ACC112 (cell line): ENCODE measurements at regions not wholly inside any gene's neighbourhood (a gene's known extent, or its start where the extent isn't known, plus 50 kb on each side); places are given as distances from the start of the nearest gene placed in this dataset.

Source experiments
- H2AFZ ChIP-seq: fragments of 200-600 bp; sonication (generic); one replicate; pipeline ENCODE4 v1.6.0; 2017; ENCODE audit warnings: antibody characterized with exemption, low read length; ENCODE audit not compliant: unreplicated experiment
- H3K27ac ChIP-seq: fragments of 200-600 bp; sonication (generic); 2 replicates; pipeline ENCODE4 v1.5.1; 2014; ENCODE audit warnings: low read depth, mild to moderate bottlenecking, antibody characterized with exemption, low read length, moderate library complexity
- H3K27me3 ChIP-seq: fragments of 200-600 bp; sonication (generic); 2 replicates; pipeline ENCODE4 v1.6.1; 2014; ENCODE audit warnings: mild to moderate bottlenecking, antibody characterized with exemption, low read length, moderate library complexity, mixed read lengths; ENCODE audit not compliant: insufficient read depth
- H3K36me3 ChIP-seq: fragments of 200-600 bp; sonication (generic); 2 replicates; pipeline ENCODE4 v1.6.1; 2016; ENCODE audit warnings: mild to moderate bottlenecking, antibody characterized with exemption, low read length, moderate library complexity, mixed read lengths; ENCODE audit not compliant: insufficient read depth
- H3K4me1 ChIP-seq: fragments of 200-600 bp; sonication (generic); one replicate; pipeline ENCODE4 v1.6.1; 2016; ENCODE audit warnings: low read length, mixed read lengths; ENCODE audit not compliant: insufficient read depth, unreplicated experiment, control insufficient read depth
- H3K4me3 ChIP-seq: fragments of 200-600 bp; sonication (generic); 2 replicates; pipeline ENCODE4 v1.5.1; 2014; ENCODE audit warnings: mild to moderate bottlenecking, low read depth, low read length
- H3K79me2 ChIP-seq: fragments of 200-600 bp; sonication (generic); one replicate; pipeline ENCODE4 v1.6.0; 2016; ENCODE audit warnings: low read length; ENCODE audit not compliant: control insufficient read depth, unreplicated experiment, insufficient read depth

- H3K27ac ChIP-seq: no peak overlapping the region
- no peak overlapping the region for H3K4me3 ChIP-seq
Observed at GRCh38 chr5:15421381-15421780, 78.6 kb upstream of the FBXL7 start.

DNA sequence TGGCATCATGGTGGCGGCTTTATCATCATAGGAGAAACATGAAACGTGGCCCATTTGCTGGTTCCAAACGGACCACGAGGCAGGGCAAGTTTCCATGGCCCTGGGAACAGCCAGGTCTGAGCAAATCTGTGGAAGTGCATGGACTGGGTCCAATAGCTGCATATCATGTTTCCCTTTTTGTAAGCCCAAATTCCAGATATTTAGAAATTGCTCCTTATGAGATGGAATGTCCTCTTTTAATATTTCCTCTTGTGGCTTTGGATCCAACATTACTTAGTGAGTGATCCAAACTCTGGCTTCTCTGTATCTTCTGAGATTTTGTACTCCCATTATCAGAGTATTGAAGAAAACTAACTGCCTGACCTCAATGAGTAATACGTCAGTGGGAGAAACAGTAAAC is 79.8 kb upstream of the FBXL7 start:
- H2AFZ ChIP-seq: no peak overlapping the region
- no peaks in the 10 kb centered on the region for H3K79me2 ChIP-seq
- H3K4me1 ChIP-seq: peaks cover 9% of the 10 kb centered on the region
- H3K36me3 ChIP-seq: no peaks in the 10 kb centered on the region
- no peak overlapping the region for H3K27ac ChIP-seq
- H3K4me3 ChIP-seq: no peak overlapping the region
- H3K27me3 ChIP-seq: peaks cover 39% of the 10 kb centered on the region

More at GRCh38 chr5:15421381-15421780, 78.6 kb upstream of the FBXL7 start:
- H3K27me3 ChIP-seq: peaks cover 50% of the 10 kb centered on the region
- H3K36me3 ChIP-seq: no peaks in the 10 kb centered on the region
- H3K79me2 ChIP-seq: no peaks in the 10 kb centered on the region
- H2AFZ ChIP-seq: no peak overlapping the region
- peaks cover 9% of the 10 kb centered on the region for H3K4me1 ChIP-seq

DNA sequence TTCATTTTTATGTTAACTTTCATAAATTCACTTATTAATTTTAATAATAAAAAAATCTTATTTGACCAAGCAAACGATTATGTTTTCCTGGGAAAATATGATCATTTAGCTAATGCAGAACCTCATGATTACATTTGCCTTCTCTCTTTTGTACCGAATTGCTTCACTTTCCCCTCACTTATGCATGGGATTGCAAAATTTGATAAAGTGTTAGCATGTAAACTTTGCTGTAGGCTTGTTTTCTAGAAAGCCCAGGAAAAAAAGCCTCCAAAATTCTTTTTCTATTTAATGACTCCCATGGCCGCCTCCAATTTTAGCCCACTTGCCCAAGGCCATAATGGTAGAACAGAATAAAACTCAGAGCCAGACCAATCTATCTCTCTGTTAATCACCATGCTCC is 82.8 kb upstream of the FBXL7 start:
- H3K4me3 ChIP-seq: no peak overlapping the region
- no peak overlapping the region for H3K27ac ChIP-seq
- peaks cover 3% of the 10 kb centered on the region for H3K4me1 ChIP-seq
- H3K36me3 ChIP-seq: no peaks in the 10 kb centered on the region
- H2AFZ ChIP-seq: no peak overlapping the region
- peaks cover 23% of the 10 kb centered on the region; the same call in 1 of the 2 replicates for H3K27me3 ChIP-seq
- H3K79me2 ChIP-seq: no peaks in the 10 kb centered on the region

DNA sequence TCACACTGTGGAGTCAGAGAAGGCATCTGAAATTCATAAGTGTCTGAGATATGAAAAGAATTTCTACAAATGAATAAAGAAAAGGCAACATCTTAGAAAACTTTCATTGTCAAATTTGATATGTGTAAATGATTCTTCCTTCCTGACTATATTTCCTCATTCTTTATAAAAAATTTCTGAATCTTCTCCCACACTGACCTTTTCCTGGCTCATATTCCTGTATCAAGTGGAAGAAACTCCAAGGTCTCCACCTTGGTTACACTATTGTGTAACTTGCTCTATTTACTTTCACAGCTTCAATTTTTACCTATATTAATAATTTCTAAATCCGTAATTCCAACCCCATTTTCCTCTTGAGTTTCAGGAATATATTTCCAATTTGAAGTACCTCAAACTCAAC is 93.5 kb upstream of the FBXL7 start:
- no peaks in the 10 kb centered on the region for H3K4me1 ChIP-seq
- H3K36me3 ChIP-seq: no peaks in the 10 kb centered on the region
- no peak overlapping the region for H3K27ac ChIP-seq
- H2AFZ ChIP-seq: no peak overlapping the region
- H3K79me2 ChIP-seq: no peaks in the 10 kb centered on the region
- peaks cover 3% of the 10 kb centered on the region; the same call in 1 of the 2 replicates for H3K27me3 ChIP-seq
- no peak overlapping the region for H3K4me3 ChIP-seq

GRCh38 chr5:15393146-15393545 is 106.8 kb upstream of the FBXL7 start:
- no peak overlapping the region for H3K4me3 ChIP-seq
- H2AFZ ChIP-seq: no peak overlapping the region
- no peaks in the 10 kb centered on the region for H3K79me2 ChIP-seq
- H3K36me3 ChIP-seq: no peaks in the 10 kb centered on the region
- no peak overlapping the region for H3K27ac ChIP-seq
- H3K4me1 ChIP-seq: no peaks in the 10 kb centered on the region
- 0 out of 2 replicates have a peak, but pooled peaks cover 3% of the 10 kb centered on the region for H3K27me3 ChIP-seq

GRCh38 chr5:15391704-15392397 is 108.1 kb upstream of the FBXL7 start:
- Histone ChIP-seq H3K27ac (no peak overlapping the region), H2AFZ (no peak overlapping the region), H3K36me3 (no peaks in the 10 kb centered on the region), H3K27me3 (0 out of 2 replicates have a peak, but pooled peaks cover 3% of the 10 kb centered on the region), H3K4me3 (peak overlapping the region; percentile 71), H3K4me1 (no peaks in the 10 kb centered on the region), H3K79me2 (no peaks in the 10 kb centered on the region)

GRCh38 chr5:15388866-15389265 is 111.1 kb upstream of the FBXL7 start:
- H3K4me1 ChIP-seq: no peaks in the 10 kb centered on the region
- no peaks in the 10 kb centered on the region for H3K79me2 ChIP-seq
- H3K27ac ChIP-seq: no peak overlapping the region
- no peak overlapping the region for H3K4me3 ChIP-seq
- H2AFZ ChIP-seq: no peak overlapping the region
- H3K36me3 ChIP-seq: no peaks in the 10 kb centered on the region
- 0 out of 2 replicates have a peak, but pooled peaks cover 3% of the 10 kb centered on the region for H3K27me3 ChIP-seq

- H3K4me3 ChIP-seq: no peak overlapping the region
- no peaks in the 10 kb centered on the region for H3K79me2 ChIP-seq
- no peaks in the 10 kb centered on the region for H3K4me1 ChIP-seq
- H3K27ac ChIP-seq: no peak overlapping the region
- no peaks in the 10 kb centered on the region for H3K36me3 ChIP-seq
- H3K27me3 ChIP-seq: 0 out of 2 replicates have a peak, but pooled peaks cover 3% of the 10 kb centered on the region
- H2AFZ ChIP-seq: no peak overlapping the region
Observed at GRCh38 chr5:15387931-15388524, 112.0 kb upstream of the FBXL7 start.

- H3K79me2 ChIP-seq: no peaks in the 10 kb centered on the region
- H3K4me3 ChIP-seq: no peak overlapping the region
- H3K4me1 ChIP-seq: no peaks in the 10 kb centered on the region
- no peak overlapping the region for H3K27ac ChIP-seq
- H3K36me3 ChIP-seq: no peaks in the 10 kb centered on the region
- H2AFZ ChIP-seq: no peak overlapping the region
- H3K27me3 ChIP-seq: peaks cover 8% of the 10 kb centered on the region; the same call in 1 of the 2 replicates
Observed at GRCh38 chr5:15386122-15386521, 113.9 kb upstream of the FBXL7 start.

- H3K4me3 ChIP-seq: no peak overlapping the region
- H3K36me3 ChIP-seq: no peaks in the 10 kb centered on the region
- H3K79me2 ChIP-seq: no peaks in the 10 kb centered on the region
- H2AFZ ChIP-seq: no peak overlapping the region
- no peak overlapping the region for H3K27ac ChIP-seq
- H3K4me1 ChIP-seq: no peaks in the 10 kb centered on the region
- peaks cover 10% of the 10 kb centered on the region; the same call in 1 of the 2 replicates for H3K27me3 ChIP-seq
Observed at GRCh38 chr5:15385553-15385952, 114.4 kb upstream of the FBXL7 start.

DNA sequence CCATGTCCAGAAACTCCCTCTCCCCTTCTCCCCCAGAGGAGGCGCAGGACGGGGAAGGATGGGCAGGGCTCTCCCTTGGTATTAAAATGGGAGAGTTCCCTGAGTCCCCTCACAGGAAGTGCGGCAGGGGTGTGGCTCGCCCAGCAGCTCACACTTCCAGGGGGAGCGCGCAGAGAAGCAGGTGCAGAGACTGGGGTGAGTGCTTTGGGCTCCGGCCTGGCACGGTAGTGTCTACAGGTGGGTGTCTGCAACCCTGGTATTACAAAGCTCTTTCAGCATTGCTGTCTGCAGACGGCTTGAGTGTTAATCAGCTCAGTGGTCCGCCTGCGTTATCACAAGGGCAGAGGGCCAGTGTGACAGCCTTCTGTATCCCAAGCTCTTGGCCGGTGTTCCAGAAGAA is 114.9 kb upstream of the FBXL7 start:
- no peak overlapping the region for H3K4me3 ChIP-seq
- no peaks in the 10 kb centered on the region for H3K4me1 ChIP-seq
- H2AFZ ChIP-seq: no peak overlapping the region
- H3K27me3 ChIP-seq: peaks cover 10% of the 10 kb centered on the region
- H3K27ac ChIP-seq: no peak overlapping the region
- no peaks in the 10 kb centered on the region for H3K36me3 ChIP-seq
- H3K79me2 ChIP-seq: no peaks in the 10 kb centered on the region
